DOHH2 (cell line): ENCODE measurements at regions not wholly inside any gene's neighbourhood (a gene's known extent, or its start where the extent isn't known, plus 50 kb on each side); places are given as distances from the start of the nearest gene placed in this dataset.

ENCODE experiments used
- EZH2phosphoT487 ChIP-seq: fragments of 200-600 bp; sonication (generic); IDR thresholded peaks from 2 replicates; pipeline ENCODE4 v1.6.1; 2017; ENCODE audit warnings: borderline replicate concordance, mild to moderate bottlenecking, antibody characterized with exemption, low read length, moderate library complexity, mixed read lengths
- TF ChIP-seq, protein P1 (sequence below): fragments of 200-600 bp; sonication (generic); IDR thresholded peaks from one replicate; pipeline ENCODE4 v1.5.1; 2014; ENCODE audit warnings: antibody characterized with exemption, mild to moderate bottlenecking, low read depth, low read length; ENCODE audit not compliant: poor library complexity, severe bottlenecking

- TF ChIP-seq, protein P1, sequence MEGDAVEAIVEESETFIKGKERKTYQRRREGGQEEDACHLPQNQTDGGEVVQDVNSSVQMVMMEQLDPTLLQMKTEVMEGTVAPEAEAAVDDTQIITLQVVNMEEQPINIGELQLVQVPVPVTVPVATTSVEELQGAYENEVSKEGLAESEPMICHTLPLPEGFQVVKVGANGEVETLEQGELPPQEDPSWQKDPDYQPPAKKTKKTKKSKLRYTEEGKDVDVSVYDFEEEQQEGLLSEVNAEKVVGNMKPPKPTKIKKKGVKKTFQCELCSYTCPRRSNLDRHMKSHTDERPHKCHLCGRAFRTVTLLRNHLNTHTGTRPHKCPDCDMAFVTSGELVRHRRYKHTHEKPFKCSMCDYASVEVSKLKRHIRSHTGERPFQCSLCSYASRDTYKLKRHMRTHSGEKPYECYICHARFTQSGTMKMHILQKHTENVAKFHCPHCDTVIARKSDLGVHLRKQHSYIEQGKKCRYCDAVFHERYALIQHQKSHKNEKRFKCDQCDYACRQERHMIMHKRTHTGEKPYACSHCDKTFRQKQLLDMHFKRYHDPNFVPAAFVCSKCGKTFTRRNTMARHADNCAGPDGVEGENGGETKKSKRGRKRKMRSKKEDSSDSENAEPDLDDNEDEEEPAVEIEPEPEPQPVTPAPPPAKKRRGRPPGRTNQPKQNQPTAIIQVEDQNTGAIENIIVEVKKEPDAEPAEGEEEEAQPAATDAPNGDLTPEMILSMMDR: no peak
- no peak for TF ChIP-seq EZH2phosphoT487
Observed at GRCh38 chr4:111330786-111331185, 707.9 kb upstream of the PITX2 start.
